ENCODE measurements at regions not wholly inside any gene's neighbourhood (a gene's known extent, or its start where the extent isn't known, plus 50 kb on each side); places are given as distances from the start of the nearest gene placed in this dataset.

DNA sequence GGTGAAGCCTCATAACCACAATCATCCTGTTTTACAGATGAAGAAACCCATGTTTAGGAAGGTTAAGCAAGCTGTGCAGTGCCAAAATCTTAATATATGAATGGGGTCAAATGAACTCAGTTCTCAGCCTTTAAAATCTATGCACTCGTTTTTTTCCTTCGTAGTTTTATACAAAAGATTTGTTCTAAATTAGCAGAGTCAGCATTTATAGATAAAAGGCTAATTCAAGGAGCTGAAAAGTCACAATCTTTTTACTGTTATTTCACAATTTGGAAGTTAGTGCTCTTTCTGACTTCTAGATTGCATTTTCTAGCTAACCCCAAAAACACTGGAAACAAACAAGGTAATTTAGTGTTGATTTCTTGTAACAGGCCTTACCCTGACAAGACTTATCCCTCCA is 766.9 kb upstream of the ADGRL4 start:
- Histone ChIP-seq H3K23me2 (ENCODE audit: low read depth, low read length) (no peaks in the 10 kb centered on the region), H2BK20ac (ENCODE audit: low read length) (no peak overlapping the region), H2AFZ (ENCODE audit: low read length) (no peak overlapping the region), H3K4me2 (ENCODE audit: insufficient read depth in 1 of 2, low read depth in 2 of 2, low read length in 2 of 2) (no peak overlapping the region), H3K79me2 (ENCODE audit: control insufficient read depth in 1 of 2, insufficient read depth in 2 of 2, low read length in 2 of 2) (no peaks in the 10 kb centered on the region), H3K4me1 (replicated peaks in 1 of 4; ENCODE audit: control insufficient read depth in 3 of 4, insufficient read depth in 4 of 4, low read length in 3 of 4) (no peaks in the 10 kb centered on the region), H2BK5ac (ENCODE audit: low read depth, low read length) (no peak overlapping the region), H3K27ac (ENCODE audit: low read depth, low read length) (no peak overlapping the region), H3K18ac (ENCODE audit: extremely low read depth, low read length) (no peak overlapping the region), H3K79me1 (ENCODE audit: low read depth, low read length) (no peaks in the 10 kb centered on the region), H4K20me1 (replicated peaks in 1 of 2; ENCODE audit: control insufficient read depth in 1 of 2, insufficient read depth in 2 of 2, low read length in 2 of 2) (no peaks in the 10 kb centered on the region), H3K23ac (ENCODE audit: insufficient read length) (no peak overlapping the region), H3K56ac (replicated peaks; ENCODE audit: insufficient read length, low read depth, low read length) (no peak overlapping the region), H3K9me3 (ENCODE audit: insufficient read depth in 2 of 2, low read depth in 1 of 2, low read length in 1 of 2) (no peaks in the 10 kb centered on the region), H4K5ac (ENCODE audit: insufficient read length, low read depth, low read length) (no peak overlapping the region), H4K91ac (replicated peaks; ENCODE audit: insufficient read length, low read length) (no peak overlapping the region), H2BK120ac (replicated peaks; ENCODE audit: low read depth, low read length) (no peak overlapping the region), H2BK15ac (ENCODE audit: low read length) (no peak overlapping the region), H2BK12ac (ENCODE audit: low read depth, low read length) (no peak overlapping the region), H3K4me3 (ENCODE audit: extremely low read depth in 1 of 4, insufficient read depth in 2 of 4, low read depth in 3 of 4, low read length in 4 of 4) (no peak overlapping the region), H3K9ac (replicated peaks in 1 of 4; ENCODE audit: extremely low read depth in 1 of 4, low read depth in 3 of 4, low read length in 3 of 4) (no peak overlapping the region), H3K27me3 (replicated peaks in 1 of 4; ENCODE audit: control insufficient read depth in 3 of 4, extremely low read depth in 1 of 4, insufficient read depth in 3 of 4, low read length in 3 of 4) (no peaks in the 10 kb centered on the region; a peak in 1 of 7 replicates), H4K8ac (ENCODE audit: extremely low read depth, insufficient read depth, low read length) (no peak overlapping the region), H3K36me3 (ENCODE audit: control insufficient read depth in 2 of 4, insufficient read depth in 4 of 4, low read length in 3 of 4) (no peaks in the 10 kb centered on the region), H2AK5ac (ENCODE audit: low read depth, low read length) (no peak overlapping the region), H3K4ac (replicated peaks; ENCODE audit: insufficient read length, low read depth, low read length) (no peak overlapping the region), H3K14ac (ENCODE audit: insufficient read length) (no peak overlapping the region)
- ChIA-PET POLR2A (ENCODE audit: partially characterized antibody) (no interaction called here), CTCF (ENCODE audit: partially characterized antibody) (no interaction called here)
- DNase-seq (ENCODE audit: low read depth in 1 of 2, low spot score in 2 of 2) (no peak), FAIRE-seq (no peak)
- WGBS, 2 experiments (ENCODE audit: extremely low coverage in 1 of 2, insufficient coverage in 1 of 2, insufficient read length in 1 of 2, insufficient replicate concordance in 2 of 2, low coverage in 1 of 2, low lambda C conversion rate in 2 of 2, missing lambda C conversion rate in 1 of 2) = 94% methylated on average over 2 of the region's 2 CpGs; no CpG with 5 or more reads in 1 of the 2 experiments
- TF ChIP-seq JUN (IDR thresholded peaks at IDR 0.05; ENCODE audit: low read depth, low read length) = no peak
- TF ChIP-seq MAFK (IDR thresholded peaks at IDR 0.05; ENCODE audit: low read depth, low read length) = peak; percentile 94

Measured in H1 (cell line).